ENCODE measurements at regions not wholly inside any gene's neighbourhood (a gene's known extent, or its start where the extent isn't known, plus 50 kb on each side); places are given as distances from the start of the nearest gene placed in this dataset.

DNA sequence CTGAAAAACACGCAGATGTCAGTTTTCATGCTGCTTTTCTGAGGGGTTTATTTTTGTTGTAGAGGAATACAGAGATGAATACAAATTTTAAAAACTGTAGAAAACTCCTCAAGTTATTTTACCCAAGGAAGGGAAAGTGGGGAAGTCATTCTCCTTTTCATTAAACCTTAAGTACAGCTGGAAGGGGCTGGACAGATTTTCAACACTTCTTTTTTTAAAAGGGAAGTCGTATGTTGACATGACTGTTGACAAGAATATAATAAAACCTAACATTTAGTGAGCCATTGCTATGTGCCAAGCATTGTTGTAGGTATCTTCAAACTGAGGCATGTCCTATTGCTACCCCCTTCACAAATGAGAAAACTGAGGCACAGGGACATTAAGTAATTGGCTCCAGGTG lies 235.7 kb upstream of the ELL2 start:
- no peaks in the 10 kb centered on the region for H3K4me1 Mint-ChIP-seq
- DNase-seq = no peak
- no peaks in the 10 kb centered on the region for H3K9me3 Mint-ChIP-seq
- H3K27me3 Mint-ChIP-seq (ENCODE audit: low read depth in 2 of 2) = peaks cover 0 to 3% of the 10 kb centered on the region in 2 donors
- no peak for TF ChIP-seq CTCF (IDR thresholded peaks at IDR 0.05)
- H3K36me3 Mint-ChIP-seq = no peaks in the 10 kb centered on the region
- Histone ChIP-seq H3K27ac (ENCODE audit: low read length) (no peak overlapping the region), H3K4me3 (ENCODE audit: low read length) (no peak overlapping the region), H3K9me3 (ENCODE audit: control insufficient read depth, insufficient read depth, low read length) (no peaks in the 10 kb centered on the region), H3K36me3 (ENCODE audit: control insufficient read depth, insufficient read depth, low read length) (no peaks in the 10 kb centered on the region), H3K27me3 (ENCODE audit: control insufficient read depth, insufficient read depth, low read length) (no peaks in the 10 kb centered on the region), H3K4me1 (ENCODE audit: control insufficient read depth, insufficient read depth, low read length) (no peaks in the 10 kb centered on the region)
- H3K4me3 Mint-ChIP-seq = no peak overlapping the region
- intact Hi-C loops (cut with micrococcal nuclease) = no loop called here
- no peak for ATAC-seq
- no CpG with 5 or more reads among the region's 2 CpGs for WGBS (ENCODE audit: insufficient coverage)
- no peak overlapping the region for H3K27ac Mint-ChIP-seq

- no peaks in the 10 kb centered on the region for H3K4me1 Mint-ChIP-seq
- ATAC-seq = no peak
- no peaks in the 10 kb centered on the region for H3K36me3 Mint-ChIP-seq
- no peaks in the 10 kb centered on the region for H3K9me3 ChIP-seq (ENCODE audit: control insufficient read depth, insufficient read depth, low read length)
- H3K27ac ChIP-seq (ENCODE audit: low read length) = no peak overlapping the region
- no peaks in the 10 kb centered on the region for H3K4me1 ChIP-seq (ENCODE audit: control insufficient read depth, insufficient read depth, low read length)
- peaks cover 0 to 3% of the 10 kb centered on the region in 2 donors for H3K27me3 Mint-ChIP-seq (ENCODE audit: low read depth in 2 of 2)
- TF ChIP-seq CTCF (IDR thresholded peaks at IDR 0.05) = no peak
- H3K4me3 ChIP-seq (ENCODE audit: low read length) = no peak overlapping the region
- WGBS (ENCODE audit: insufficient coverage) = 83% methylated on average over 1 of the region's 1 CpG
- no peaks in the 10 kb centered on the region for H3K36me3 ChIP-seq (ENCODE audit: control insufficient read depth, insufficient read depth, low read length)
- H3K4me3 Mint-ChIP-seq = no peak overlapping the region
- intact Hi-C loops (cut with micrococcal nuclease) = no loop called here
- DNase-seq = no peak
- H3K27me3 ChIP-seq (ENCODE audit: control insufficient read depth, insufficient read depth, low read length) = no peaks in the 10 kb centered on the region
- H3K27ac Mint-ChIP-seq = no peak overlapping the region
- H3K9me3 Mint-ChIP-seq = no peaks in the 10 kb centered on the region
Observed at GRCh38 chr5:96196890-96197289, 235.2 kb upstream of the ELL2 start.

- no peak overlapping the region for H3K27ac ChIP-seq (ENCODE audit: low read length)
- DNase-seq (no peak), ATAC-seq (no peak)
- no peaks in the 10 kb centered on the region for H3K27me3 ChIP-seq (ENCODE audit: control insufficient read depth, insufficient read depth, low read length)
- TF ChIP-seq CTCF (IDR thresholded peaks at IDR 0.05) = no peak
- WGBS (ENCODE audit: insufficient coverage) = 93% methylated on average over 2 of the region's 4 CpGs
- H3K9me3 ChIP-seq (ENCODE audit: control insufficient read depth, insufficient read depth, low read length) = no peaks in the 10 kb centered on the region
- Mint-ChIP-seq H3K27ac (no peak overlapping the region), H3K4me3 (no peak overlapping the region), H3K27me3 (ENCODE audit: low read depth in 2 of 2) (peaks cover 0 to 3% of the 10 kb centered on the region in 2 donors), H3K9me3 (no peaks in the 10 kb centered on the region), H3K36me3 (no peaks in the 10 kb centered on the region), H3K4me1 (no peaks in the 10 kb centered on the region)
- no peak overlapping the region for H3K4me3 ChIP-seq (ENCODE audit: low read length)
- no peaks in the 10 kb centered on the region for H3K4me1 ChIP-seq (ENCODE audit: control insufficient read depth, insufficient read depth, low read length)
- intact Hi-C loops (cut with micrococcal nuclease) = no loop called here
- H3K36me3 ChIP-seq (ENCODE audit: control insufficient read depth, insufficient read depth, low read length) = no peaks in the 10 kb centered on the region
Observed at GRCh38 chr5:96196407-96196806, 234.8 kb upstream of the ELL2 start.

DNA sequence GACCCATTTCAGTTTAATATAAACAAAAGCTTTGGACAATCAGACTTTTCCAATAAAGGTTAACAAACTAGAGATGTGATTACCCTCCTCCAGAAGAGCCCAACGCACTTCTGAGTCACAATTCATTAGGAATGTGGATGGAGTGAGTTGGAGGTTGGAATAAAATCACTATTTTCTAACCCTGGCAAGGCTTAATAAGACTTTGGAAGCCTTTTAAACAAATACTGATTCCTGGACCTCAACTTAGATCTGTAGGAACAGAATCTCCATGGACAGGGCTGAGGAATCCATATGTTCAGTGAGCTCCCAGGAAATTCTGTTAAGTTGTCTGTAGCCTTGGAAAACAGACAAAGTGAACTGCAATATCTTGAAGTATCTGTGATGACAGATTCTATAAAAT lies 233.5 kb upstream of the ELL2 start:
- no CpG with 5 or more reads among the region's 1 CpG for WGBS (ENCODE audit: insufficient coverage)
- Histone ChIP-seq H3K27ac (ENCODE audit: low read length) (no peak overlapping the region), H3K9me3 (ENCODE audit: control insufficient read depth, insufficient read depth, low read length) (no peaks in the 10 kb centered on the region), H3K4me1 (ENCODE audit: control insufficient read depth, insufficient read depth, low read length) (no peaks in the 10 kb centered on the region), H3K27me3 (ENCODE audit: control insufficient read depth, insufficient read depth, low read length) (no peaks in the 10 kb centered on the region), H3K36me3 (ENCODE audit: control insufficient read depth, insufficient read depth, low read length) (no peaks in the 10 kb centered on the region), H3K4me3 (ENCODE audit: low read length) (no peak overlapping the region)
- Mint-ChIP-seq H3K27me3 (ENCODE audit: low read depth in 2 of 2) (peaks cover 3 to 10% of the 10 kb centered on the region in 2 donors), H3K4me3 (no peak overlapping the region), H3K4me1 (no peaks in the 10 kb centered on the region), H3K9me3 (peaks cover 0 to 2% of the 10 kb centered on the region in 2 donors), H3K36me3 (no peaks in the 10 kb centered on the region), H3K27ac (no peak overlapping the region)
- no peak for TF ChIP-seq CTCF (IDR thresholded peaks at IDR 0.05)
- DNase-seq (no peak), ATAC-seq (no peak)
- intact Hi-C loops (cut with micrococcal nuclease) = no loop called here

Measured in natural killer cell (primary cell).